ENCODE measurements at regions not wholly inside any gene's neighbourhood (a gene's known extent, or its start where the extent isn't known, plus 50 kb on each side); places are given as distances from the start of the nearest gene placed in this dataset.

DNA sequence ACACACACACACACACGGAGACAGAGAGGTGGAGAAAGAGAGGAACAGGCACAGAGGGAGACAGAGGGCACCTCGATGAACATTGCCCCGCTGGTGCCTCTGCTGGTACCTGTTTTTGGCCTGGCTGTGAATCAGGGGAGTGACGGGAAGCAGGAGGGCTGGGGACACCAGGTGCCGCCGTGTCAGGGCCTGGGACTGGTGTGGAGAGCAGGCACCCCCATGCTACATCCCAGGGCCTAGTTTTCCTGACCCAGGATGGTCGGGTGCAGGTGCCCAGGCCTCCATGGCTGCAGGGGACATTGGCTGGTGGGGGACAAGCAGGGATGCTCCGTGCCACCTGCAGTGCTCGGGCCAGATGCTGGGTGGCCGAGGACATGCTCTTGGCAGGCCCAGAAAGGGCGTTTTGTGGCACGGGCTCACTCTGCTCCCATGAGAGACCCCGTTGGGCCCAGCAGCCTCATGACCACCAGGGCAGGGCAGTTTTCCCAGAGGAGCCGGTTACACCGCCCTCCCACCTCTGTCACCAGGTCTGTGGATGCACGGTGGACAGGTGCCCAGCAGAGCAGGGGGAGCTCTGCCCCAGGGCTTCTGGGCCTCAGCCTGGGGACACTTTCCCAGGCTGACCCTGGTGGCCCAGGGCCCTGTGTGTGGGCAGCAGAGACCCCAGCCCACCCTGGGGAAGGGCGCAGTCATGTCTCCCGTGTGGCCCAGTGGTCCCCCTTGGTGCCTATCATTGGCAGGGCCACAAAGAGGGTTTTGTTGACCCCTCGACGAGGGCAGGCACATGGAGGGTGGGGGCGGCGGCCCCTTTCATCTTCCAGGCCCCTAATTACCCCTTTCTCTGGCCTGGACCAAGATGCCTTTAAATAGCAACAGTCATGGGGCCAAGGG is 207.5 kb upstream of the RTL1 start:
- DNase-seq, result no peak

DNA sequence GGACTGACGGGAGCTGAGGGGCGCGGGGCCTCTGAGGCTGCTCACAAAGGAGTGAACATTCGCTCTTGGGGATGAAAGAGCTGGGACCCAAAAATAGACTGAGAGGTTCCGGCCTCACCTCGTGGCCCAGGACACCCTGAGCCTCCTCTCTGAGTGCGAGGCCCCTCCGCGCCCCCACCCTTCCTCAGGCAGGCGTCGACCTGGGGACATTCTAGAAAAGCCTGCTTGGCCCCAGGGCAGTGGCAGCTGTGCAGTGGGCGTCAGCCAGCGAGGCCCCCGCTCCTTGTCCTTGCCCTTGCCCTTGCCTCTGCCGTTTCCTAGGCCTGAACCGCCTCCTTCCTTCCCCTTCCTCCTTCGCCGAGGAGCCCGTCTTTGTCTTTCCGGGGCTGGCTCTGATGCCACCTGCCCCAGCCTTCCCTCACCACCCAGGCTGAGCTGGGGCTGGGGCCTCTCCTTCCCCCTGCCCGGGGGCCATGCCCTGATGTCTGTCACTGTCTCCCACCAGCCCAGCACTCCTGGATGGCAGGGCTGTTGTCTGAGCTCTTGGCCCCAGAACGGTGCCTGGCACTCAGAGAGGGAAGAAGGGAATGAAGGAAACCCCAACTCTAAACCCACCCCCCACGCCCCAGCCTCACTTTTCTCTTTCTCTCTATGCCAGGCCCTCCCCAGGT is 208.2 kb upstream of the RTL1 start:
- no peak for DNase-seq

DNA sequence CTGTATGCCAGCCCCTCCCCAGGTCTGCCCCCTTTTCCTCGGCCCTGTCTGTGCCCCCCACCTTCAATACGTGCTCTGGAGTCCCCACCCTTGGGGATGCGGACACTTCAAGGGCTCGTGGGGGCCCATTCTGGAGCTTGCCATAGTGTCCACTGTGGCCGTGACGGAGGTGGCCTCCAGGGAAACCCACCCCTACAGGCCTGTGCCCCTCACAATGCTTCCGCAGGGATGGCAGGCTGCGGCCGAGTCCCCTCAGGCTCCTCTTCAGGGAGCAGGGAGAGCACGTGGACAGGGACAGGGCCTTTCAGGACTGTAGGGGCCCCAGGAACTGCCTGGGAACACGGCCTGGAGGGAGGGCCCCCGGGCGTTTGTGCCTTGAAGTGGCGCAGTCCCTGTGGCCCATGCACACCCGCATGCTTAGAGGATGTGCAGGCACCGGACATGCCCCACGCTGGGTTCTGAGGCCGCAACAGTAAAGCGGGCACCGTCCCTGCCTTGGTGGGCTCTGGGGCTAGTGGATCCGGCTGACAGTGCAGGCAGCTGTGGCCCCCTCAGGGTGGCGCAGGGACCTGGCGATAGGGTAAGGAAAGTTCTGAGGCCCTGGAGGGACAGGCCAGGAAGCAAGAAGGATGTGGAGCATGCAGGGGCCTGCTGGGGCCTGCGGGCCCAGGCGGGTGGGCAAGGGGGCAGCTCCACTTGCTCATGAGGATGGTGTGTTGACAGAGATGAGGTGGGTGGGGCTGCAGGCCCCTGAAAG is 209.0 kb upstream of the RTL1 start:
- DNase-seq, result no peak

DNA sequence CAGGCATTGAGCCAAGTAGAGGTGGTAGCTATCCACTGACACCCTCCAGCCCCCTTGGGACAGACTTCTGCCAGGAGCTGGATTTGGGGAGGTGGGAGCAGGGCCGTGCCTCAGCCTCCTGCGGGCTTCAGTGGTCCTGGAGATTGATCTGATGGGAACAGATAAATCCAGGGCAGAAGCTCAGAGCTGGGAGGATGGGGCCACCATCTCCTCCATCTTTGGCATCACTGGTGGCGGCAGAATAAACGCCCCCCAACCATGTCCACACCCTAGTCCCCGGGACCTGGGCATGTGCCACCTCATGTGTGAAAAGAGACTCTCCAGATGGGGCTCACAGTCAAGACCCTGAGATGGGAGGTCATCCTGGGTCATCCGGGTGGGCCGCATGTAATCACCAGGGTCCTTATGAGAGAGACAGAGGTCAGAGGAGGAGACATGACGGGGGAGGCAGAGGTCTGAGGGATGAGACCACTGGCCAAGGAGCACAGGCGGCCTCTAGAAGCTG is 209.6 kb upstream of the RTL1 start:
- no peak for DNase-seq

DNA sequence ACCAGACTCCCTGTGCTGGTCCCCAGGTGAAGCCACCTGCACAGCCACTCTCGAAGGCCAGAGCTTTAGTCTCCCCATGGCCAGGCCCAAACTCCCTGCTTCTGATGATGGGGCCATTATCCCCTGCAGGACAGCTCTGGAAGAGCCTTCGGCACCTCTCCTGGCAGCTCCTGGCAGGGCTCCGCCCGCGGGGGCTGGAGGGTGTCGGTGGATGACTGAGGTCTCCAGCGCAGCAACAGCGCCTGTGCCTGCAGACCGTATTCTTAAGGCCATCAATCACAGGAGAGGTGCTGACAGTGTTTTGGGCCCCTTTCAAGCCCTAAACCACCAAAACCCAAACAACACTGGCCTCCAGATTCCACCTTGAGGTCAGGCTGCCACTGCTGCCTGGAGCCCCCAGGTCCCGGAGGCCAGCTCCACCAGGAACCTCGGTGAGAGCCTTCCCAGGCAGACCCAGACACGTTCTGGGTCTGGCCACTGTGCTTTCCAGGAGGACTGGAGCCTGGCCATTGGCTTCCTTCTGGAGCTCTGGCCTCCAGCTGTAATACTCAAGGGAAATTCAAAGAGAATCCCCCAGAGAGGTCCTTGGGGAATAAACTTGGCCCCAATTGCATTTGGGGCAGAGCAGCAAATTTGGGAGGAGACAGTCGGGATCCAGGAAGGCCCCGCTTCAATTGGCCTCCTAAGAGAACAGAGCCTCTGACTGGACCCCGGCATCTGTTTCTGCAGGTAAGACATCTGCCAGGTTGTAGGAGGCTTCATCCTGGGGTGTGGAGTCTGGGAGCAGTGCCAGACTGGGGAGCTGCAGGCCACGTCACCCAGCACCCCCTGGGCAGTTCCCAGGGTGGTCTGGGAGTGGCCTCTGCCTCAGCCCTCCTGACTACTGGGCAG is 210.6 kb upstream of the RTL1 start:
- no peak for DNase-seq

DNA sequence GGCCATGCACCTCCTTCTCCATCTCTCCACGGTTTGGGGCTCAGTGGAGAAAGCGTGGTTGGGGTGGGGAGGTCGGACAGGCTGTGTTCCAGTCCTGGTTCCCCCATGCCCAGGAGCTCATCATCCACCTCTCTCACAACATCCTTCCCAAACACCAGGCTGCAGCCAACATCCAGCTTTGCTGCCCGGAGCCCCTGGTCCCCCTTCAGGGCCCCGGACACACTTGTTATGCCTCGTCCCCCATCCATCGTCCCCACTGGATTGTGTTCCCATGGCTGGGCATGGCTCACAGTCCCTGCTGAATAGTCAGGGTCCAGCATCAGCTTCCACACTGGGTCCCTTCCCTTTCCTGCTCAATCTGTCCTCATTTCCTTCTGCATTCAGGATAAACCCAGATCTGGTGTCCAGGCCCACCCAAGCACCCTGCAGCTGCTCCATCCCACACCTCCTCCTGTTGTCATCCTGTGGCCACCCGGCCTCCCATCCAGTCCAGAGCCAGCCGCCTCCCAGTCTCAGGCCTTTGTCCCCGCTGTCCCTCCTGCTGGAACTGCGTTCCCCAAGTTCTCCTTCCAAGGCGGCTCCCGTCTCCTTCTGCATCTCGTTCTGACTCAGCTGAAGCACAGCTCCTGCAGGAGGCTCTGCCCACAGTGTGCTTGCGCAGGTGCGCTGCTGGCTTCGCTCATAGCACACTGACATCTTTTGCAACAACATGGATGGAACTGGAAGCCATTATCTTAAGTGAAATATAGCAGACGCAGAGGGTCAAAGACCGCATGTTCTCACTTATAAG is 211.4 kb upstream of the RTL1 start:
- no peak for DNase-seq

DNA sequence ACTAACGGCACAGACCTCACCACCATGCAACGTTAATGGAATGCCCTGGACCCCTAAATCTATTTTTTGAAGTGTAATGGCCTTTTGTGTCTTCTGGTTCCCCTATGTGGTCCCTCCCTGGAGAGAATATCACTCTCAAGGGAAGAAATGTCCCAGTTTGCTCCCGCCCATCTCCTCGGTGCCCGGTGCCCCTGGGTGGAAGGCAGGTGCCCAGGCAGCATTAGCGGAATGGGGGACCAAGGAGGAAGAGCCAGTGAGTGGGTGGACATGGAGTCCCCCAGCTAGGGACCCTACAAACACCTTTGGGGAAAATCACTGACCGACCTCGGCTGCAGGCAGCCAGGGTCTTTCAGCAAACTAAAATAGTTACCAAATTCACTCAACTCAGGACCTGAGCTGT is 212.1 kb upstream of the RTL1 start:
- no peak for DNase-seq

DNA sequence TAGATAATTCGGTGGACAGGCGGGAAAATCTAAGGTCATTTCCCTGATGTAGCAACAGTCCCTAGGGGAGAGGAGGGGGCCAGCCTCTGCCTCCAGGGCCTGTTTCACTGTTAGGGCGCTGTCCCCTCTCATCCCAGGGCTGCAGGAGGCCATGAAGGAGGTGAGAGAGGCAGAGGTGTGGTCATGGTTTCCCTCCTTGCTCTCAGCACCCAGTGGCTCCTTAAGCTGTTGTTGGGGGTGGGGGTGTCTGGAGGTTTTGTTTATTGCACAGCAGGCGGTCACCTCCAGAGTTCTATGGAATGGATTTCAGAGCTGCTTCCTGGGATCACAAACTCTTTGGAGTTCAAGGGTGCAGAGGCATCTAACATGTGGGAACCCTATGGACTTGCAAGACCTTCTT is 212.5 kb upstream of the RTL1 start:
- no peak for DNase-seq

DNA sequence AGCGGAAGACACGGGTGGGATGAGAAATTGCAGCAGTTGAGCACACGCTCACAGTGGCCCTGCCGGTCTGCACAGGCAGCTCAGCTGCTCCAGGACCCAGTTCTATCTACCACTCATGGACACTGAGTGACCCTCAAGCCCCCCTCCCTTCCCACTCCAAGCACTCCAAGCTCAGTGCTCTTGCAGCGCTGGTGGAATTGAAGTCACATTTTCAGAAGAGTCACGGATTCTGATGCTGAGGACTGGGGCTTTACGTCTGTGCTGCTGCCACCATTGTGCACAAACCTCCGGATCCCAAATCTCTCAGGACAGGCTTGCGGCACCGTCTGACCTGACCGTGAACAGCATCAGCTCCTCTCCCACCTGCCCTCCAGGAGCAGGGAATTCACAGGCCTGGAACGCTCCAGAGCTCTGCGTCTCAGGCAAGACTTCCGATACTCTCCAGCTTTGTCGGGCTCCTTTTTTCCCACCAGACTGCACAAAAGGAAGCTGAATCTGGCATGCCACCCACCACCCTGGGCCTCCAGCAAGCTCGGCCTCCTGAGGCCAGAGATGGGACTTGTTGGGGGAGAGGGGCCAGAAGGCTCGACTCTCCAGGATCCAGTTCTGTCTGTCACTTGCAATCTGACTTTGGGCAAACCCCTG is 213.1 kb upstream of the RTL1 start:
- no peak for DNase-seq

DNA sequence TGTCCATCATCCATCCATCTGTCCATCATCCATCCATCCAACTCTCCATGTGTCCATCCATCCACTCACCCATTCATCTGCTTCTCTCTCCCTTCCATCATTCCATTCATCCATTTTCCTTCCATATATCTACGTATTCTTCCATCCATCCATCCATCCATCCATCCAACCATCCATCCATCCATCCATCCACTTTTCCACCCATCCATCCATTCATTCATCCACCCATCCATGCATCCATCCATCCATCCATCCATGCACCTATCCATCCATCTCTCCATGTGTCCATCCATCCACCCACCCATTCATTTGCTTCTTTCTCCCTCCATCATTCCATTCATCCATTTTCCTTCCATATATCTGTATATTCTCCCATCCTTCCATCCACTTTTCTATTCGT is 214.0 kb upstream of the RTL1 start:
- DNase-seq, result no peak

DNA sequence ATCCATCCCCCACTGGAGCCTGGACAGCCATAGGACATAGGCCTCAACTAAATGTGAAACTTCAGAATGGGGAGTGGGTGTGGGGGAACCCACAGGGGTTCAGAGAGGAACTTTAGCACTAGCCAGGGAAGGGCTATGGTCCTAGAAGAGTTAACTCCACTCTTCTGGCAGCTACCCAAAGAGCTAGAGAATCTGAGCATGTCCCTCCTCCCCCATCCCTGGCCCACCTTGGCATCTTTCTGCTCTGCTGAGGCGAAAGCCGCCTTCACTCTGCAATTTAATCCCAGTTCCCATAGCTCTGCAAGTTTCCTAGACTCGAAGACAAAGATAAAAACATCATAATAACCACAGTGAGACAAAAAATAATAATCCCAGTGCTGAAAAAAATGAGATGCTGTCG is 214.7 kb upstream of the RTL1 start:
- no peak for DNase-seq

DNA sequence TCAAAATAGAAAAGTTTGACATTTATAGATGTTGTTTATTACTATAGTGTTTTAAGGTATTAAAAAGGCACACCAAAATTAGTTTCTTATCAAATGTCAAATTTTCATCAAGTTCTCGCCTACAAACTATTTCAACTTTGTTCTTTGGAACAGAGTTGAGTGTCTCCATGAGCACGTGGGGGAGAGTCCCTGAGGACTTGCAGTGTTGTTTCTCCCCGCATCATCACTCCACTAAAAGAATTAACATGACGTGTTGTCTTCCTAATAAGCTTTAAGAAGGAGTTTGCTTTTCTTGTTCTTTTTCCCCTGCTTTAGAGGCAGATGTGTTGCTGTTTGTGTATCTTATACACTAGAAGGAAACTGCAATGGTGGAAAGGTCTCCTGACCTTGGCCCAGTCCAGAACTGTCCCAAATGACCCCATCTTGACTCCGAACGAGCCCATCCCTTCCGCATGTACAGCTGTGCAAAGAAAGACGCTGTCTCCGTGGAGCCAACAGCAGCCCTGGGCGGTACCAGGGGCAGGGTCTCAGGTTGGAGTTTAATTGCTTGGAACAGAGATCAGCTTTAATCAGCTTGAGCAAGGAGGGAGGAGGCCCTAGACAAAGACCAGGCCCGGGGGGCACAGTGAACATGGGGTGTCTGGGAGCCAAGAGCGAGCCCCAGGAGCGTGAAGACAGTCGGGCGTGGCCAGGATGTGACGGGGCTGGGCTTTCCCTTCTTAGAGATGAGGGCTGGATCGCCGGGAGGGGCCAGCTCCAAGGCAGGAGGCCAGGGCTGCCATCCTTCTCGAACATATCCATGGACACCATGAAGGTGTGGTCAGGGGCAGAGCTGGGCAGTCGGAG is 215.4 kb upstream of the RTL1 start:
- DNase-seq, result no peak

DNA sequence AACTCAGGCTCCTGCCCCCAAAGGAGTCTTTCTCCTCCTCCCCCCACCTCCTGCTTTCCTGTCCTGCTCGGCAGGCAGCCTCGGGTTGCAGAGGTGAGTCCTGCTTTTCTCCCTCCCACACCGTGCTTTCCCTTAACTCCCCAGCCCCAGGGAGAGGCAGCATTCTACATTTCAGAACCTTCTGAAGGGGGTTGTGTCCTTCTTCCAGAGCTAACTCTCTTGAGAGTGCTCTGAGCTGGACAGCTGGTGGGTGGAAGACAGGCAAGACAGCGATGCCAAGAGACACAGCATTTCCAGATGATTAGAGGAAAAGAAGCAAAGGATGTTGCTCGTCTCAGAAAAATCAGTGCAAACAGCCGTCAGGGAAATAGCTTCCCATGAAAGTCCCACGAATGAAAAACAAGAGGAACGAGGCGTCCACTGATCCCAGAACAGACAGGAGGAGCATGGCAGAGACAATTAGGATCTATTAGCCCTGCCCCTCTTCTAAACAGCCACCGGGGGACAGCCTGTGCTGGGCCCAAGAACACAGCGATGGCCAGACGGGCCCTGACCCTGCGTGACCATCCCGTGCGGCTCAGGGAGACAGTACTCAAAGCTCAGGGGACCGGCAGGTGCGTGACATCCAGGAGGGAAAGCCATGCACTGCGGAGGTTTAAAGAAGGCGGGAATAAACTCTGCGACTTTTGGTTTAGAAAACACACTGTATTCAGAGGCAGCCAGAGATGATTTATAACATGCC is 216.5 kb upstream of the RTL1 start:
- no peak for DNase-seq

DNA sequence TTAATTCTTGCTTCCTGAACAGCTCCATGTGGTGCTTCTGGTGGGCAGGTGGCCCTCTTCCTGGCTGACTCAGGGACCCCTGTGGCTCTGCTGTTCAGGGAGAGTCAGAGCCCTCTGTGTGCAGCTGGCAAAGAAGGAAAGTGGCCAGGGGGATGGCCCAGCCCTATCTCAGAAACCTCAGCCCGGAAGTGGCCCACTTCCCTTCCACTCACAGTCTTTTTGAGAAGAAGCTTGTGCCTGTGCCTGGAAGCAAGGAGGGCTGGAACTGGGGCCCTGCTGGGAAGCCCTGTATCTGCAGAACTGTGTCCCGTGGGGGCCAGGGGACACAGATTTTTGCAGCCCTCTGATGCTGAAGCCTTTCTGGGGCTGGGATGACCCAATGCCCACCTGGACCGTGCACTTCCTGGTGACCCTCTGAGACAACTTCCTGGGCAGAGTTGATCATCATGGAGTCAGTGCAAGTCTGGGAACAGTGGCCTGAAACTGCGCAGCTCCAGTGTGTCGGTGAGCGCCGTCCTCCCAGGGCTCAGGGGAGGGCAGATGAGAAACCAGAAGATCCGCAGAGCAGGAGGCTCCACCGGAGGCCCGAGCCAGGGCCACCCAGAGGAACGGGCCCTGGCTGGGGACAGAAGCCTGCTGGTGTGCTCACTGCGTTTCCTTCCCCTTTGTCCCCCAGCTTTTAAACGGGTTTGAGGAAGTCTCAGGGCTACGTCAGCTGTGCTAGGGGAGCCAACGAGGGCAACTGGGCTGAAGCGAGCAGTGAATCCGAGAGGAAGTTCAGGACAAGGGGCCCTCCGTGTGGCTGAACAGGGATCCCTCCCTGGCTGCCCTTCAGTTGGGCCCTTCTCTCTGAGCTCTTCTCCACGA is 217.4 kb upstream of the RTL1 start:
- no peak for DNase-seq

DNA sequence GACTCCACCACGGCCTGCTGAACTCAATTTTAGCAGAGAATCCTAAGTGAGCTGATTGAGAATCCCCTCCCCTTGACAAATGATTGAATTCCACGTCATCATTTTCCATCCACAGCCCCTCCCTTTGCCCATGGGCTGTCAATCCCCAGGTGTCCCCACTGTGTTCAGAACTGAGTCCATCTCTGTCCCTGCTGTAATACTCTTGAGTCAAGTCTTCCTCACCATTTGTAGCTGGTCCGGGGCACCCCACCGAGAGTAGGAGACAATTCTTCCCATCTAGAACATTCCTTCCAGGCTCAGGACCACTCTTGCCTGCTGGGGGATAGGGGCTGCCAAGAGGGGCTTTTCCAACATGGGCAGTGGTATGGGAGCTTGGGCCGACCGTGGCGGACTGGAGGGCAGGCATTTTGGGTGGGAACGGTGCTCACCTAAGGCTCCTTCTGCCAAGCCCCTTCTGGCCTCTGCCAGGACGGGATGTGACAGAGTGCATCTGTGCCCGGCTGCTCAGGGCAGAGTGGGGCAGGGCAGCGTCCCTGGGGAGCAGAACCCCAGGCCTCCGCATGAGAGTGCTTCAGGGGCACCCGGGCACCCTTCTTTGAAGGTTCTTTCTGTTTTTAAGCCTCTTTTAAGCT is 218.1 kb upstream of the RTL1 start:
- DNase-seq, result no peak

DNA sequence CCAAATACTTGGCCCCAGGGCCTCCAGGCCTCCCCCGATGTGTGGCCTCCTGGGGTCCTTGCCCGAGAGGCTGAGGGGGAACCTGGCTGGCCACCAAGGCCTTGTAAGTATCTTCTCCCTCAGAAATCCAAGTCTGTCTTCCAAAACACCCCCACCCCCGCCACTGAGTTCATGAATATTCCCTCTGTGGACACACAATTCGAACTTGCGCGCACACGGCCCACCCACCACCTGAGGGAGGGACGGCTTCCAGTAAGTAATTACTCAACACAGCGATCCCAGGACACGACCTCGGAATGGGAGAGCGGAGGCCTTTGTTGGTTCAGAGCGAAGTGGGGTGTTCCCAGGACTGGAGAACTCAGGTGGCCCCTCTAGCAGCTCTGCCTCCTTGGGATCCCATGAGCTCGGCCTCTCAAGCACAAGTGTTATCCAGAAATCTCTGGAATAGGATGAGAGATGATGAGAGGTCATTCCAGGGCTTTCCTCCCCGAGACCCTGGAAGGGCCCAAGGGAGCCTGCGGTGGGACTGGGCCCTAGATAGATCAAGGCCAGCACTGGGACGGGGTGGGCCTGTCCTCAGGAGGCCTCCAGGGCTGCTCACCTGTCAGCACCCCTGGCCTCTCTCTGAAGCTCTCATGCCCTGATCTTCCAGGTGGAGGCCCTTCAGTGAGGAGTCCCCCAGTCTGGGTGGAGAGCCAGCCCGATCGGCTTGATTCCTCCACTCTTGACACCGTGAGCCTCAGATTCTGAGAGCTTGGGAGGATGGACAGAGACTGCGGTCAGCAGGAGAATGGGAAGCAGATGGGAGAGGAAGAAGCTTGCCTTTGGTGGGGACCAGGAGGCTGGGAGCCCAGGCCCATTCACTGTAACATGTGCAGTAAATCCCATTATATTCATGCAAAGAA is 219.0 kb upstream of the RTL1 start:
- no peak for DNase-seq

Data from NCI-H1105 treated with DMSO at 0.1 percent for 48 hours (cell line).